Kasumi-1 (cell line): ENCODE measurements at regions not wholly inside any gene's neighbourhood (a gene's known extent, or its start where the extent isn't known, plus 50 kb on each side); places are given as distances from the start of the nearest gene placed in this dataset.

Experiments
- DNase-seq, 2 experiments: peaks; one replicate each; lab custom pipeline; 2025; lab: John Stamatoyannopoulos, UW

DNA sequence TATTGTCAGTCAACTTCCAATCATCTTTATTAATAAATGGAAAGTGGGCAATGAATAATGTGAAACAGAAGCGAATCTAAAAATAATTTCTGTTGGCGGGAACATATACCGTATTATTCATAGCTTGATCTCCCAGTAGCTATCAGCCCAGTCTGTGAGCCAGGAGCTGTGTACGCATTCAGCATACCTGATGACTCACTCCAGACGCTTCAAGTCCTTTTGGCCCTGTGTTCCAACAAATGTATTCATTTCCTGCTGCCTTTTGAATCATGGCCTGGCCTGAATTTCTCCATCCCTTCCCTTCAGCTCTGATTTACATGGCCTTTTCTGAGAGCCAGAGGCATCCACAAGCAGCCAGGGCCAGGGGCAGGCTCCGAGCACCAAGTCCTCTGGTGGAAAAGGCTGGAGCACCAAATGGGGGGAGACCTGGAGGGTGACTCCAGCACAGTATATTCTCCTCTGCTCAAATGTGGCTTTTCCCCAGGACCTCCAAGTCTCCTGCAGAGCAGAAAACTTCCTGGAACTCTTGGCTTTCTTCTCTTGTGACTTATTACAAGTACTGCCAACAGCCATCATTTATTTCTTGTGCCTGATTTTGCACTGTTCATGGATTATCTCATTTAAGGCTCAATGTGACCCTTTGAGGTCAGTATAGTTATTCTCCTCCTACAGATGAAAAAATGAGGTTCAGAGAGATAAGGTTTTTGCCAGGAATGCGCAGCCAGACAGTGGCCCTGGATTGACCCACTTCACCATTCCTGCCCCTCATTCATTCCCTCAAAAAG, 108.7 kb downstream of the EN1 start:
- DNase-seq: no peak

DNA sequence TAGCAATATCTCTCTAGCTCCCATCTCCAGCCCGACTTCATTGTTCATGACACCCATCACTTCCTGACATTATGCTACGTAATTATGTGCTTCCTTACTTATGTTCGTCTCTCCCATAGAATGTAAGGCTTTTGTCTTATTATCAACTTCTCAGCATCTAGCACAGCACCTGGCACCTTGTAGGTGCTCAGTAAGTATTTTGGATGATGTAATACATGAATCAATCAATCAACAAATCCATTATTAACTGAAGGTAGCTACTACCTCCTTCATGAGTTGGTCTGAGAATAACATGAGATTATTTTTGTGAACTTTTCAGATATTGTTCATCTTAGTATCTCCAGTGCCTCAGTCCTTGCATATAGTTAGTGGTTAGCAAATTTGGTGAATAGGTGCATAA, 109.3 kb downstream of the EN1 start:
- DNase-seq: no peak

DNA sequence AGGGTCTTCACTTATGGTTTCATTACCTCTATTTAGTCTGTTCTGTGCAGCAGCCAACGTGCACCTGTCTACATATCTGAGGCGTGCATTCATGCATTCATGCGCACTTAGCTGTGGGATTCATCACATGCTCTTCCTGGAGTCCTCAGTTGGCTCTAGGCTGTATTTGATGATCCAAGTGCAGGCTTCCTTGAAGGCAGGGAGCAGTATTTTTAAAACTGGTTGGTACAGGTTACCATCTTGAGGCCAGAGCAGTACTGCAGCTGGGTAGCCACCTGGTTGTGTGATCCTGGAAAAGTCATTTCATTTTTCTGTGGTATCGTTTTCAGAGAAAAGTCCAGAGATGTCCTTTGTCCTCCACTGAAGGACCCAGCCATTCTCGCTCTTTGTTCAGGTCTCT, 109.8 kb downstream of the EN1 start:
- DNase-seq: no peak

DNA sequence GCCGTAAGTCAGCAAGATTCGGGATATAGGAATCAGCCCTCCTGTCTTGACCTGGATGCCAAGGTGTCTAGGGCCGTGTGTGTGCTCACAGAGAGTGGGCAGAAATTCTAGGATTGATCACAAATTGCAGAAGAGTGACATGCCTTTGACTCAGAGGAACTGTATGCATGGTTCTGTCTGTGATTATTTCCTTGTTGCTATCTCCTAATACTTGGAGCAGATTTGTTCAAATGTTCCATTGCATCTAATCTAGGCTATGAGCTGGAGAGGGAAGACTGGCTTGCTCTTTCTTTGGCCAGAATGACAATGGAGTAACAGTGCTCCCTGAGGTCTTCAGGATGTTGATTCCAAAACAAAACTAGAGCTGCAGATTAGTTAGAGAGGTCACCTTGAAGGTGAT, 115.0 kb downstream of the EN1 start:
- no peak for DNase-seq

DNA sequence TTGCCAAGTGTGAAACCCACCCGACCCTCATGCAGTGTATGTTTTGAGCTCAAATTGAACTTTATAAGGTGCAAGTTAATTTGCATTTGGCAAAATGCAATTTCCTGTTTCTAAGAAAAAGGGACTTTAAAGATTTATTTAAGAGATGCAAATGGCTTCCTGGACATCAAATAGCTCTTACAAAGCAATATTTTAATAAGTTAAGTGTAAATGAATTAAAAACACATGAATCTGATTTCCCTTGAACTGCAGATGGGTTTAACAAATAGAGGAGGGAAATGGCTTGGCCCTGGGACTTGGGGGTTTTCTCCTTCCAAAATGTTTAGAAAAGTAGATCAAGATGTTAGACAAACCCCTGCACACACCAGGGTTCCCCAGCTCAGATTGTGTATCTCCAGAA, 116.0 kb downstream of the EN1 start:
- no peak for DNase-seq

DNA sequence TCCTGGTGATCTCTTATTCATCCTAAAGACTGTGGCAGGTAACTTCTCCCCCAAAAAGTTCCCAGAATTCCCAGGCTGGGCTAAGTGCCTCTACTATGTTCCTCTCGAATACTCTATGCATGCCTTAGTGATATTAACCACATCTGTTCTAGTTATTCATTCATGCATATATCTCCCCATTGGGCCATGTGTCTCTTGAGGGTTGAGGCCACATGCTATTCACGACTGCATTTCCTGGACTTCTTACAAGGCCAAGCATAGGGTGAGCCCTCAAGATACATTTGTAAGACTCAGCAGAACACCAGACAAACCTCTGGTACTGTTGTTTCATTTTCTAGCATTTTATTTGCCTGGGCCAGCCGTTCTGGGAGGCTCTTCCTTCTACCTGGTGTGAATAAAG, 117.0 kb downstream of the EN1 start:
- no peak for DNase-seq

DNA sequence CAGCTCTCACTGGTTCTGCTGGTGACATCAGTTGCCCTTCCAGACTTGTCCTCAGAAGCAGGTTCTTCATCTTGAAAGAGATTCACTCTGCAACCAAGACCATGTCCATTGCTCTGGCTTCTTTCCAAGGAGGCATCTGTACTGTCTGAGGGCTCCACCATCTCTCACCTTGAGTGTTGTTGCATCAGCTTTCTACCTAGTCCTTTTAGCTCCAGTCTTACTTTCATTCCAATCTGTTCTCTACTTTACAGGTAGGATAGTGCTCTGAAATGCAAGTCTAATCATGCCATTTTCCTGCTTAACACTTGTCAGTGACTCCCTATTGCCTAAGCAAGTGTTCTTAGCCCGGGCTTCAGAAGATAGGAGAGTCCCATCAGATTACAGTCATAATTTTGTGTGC, 117.7 kb downstream of the EN1 start:
- no peak for DNase-seq

DNA sequence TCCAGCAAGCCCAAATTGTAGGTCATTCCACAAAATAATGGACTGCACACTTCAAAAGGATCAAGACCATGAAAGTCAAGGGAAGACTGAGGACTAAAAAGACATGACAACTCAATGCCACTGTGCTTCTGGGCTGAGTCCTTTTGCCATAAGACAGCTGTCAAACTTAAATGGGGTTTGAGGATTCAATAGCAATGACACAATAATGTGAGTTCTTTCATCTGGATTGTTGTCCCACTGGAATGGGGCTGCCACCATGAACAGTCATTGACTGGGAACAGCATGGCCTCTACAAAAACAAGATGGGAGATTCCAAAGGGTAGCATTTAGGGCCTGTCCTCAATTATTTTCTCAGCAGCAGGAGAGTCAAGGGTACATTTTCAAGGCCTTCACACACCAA, 118.5 kb downstream of the EN1 start:
- no peak for DNase-seq

DNA sequence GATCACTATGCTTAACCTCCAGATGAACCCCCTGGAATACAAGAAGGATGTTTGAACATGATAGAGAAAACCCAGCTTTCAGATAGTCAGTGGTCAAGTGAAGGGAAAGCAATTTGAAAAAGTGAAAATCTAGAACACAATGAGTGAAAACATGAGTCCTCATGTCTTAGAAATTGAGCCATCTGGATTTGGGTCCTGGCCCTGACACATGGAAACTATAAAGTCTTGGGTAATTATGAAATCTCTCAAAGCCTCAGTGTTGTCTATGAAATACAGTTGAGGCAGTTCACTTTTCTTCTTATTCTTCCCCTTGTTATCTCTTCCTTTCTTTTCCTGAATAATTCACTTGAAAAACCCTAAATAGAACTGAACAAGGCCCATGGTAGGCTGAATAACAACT, 120.6 kb downstream of the EN1 start:
- DNase-seq: no peak

DNA sequence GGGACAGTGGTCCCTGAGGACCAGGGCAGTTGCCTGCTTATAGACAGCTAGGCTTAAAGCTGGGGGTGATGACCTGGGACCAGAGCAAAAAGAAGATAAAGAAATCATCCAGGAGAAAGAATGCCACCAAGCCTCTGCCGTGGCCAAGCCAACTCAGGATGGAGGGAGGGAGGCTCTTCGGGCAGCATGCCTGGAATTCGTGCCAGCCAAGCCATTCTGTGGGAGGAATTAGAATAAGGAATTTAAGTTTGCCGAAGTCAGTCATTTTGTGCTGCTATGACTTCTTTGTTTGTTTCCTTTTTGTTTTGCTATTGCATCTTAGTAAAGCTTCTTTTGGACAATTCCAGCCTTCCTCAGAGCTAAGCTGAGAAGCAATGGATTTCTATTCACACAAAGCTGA, 124.1 kb downstream of the EN1 start:
- no peak for DNase-seq

DNA sequence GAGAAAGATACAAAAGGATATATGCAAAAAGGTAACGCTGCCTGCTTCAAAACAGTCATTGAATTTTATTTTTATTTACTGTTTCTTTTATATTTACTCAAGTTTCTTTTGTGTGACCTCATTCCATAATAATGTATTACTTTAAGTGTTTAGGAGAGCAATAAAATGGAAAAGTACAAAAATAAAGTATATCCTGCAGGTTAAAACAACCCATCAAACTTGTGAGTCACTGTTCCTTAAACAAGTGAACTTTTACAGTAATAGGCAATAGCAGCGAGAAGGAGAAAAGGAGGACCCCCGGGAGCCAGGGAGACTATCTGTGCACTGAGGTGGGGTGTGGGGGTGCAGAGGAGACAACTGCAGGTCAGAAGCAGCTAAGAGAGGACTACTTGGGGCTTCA, 124.5 kb downstream of the EN1 start:
- DNase-seq: no peak

DNA sequence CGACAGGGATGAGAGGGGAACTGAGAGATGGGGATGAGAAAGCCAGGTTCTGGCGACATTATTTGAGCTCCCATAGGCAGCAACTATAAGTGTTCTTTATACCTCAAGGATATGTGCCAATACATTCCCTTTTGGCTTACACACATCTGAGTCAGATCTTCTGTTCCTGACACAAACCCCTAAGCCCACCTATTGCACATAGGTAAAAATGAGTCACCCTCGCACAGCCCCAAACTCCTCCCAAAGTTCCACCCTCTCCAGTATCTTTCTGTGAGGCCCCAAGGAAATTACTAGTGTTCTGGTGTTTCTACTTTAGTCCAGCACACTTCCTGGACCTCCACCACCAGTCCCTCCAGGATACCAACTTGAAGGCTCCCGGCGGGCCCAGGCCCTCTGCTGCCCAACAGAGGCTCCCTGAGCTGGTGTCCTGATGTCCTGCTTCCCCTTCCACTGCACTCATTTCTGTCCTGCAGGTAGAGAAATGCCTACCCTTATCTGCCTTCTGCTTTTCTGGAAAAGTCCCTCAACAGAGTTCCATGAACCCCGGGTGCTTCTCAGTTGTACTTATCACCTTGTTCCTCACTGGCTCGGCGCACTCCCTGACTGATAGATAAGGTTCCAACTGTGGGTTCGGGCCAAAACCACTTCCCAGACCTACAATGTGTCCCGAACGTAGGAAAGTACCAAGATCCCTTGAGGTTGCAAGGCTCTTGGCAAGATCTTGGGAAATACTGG, 125.5 kb downstream of the EN1 start:
- no peak for DNase-seq

DNA sequence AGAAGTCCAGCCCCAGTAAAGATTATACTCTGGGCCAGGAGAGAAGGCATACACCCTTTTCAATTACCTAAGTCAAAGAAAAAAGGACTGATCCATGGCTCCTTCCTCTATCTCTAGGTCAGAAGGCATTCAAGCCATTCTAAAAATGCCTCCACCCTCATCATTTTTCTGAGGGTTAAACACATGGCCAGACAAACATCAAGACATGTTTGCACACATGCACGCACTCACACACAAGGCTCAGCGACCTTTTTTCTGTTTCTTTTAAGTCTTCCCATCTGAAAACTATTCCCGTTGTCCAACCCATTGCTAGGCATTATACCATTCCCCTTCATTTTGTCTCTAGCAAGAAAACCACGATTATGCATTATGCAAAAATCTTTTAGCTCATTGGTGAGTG, 126.6 kb downstream of the EN1 start:
- DNase-seq: no peak

DNA sequence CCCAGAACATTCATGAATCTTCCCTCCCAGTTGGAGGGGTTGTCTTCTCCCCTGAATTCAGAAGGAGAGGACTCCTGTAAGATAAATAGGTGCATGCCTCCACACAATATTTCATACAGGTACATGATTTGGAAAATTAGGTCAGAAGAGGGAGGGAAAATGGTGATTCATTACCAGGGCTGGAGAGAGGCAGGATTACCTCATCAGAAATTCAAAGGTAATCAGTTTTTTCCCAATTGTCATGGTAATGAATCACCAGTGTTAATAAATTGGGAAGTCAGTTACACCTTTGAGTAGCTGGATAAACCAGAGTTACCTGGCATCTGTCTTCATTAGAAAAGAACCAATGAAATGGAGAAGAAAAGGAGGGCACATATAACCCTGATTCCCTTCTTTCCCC, 128.5 kb downstream of the EN1 start:
- DNase-seq: no peak

DNA sequence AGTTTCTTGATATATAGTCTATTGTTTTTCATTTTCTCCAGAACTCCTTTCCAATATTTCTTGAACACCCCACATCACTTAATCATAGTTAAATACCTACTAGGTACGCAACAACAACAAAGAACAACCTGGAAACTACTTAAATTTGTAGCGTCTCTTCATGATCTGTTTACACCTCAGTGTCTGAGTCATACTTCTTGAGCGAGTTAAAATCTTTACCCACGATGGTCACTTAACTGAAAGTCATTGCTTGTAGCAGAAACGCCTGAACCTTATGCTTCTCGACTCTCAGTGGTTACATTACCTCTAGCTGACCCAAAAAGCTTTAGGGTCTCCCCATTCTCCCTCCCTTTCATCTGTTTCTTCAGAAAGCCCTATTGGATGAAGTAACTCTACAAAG, 131.3 kb downstream of the EN1 start:
- no peak for DNase-seq

DNA sequence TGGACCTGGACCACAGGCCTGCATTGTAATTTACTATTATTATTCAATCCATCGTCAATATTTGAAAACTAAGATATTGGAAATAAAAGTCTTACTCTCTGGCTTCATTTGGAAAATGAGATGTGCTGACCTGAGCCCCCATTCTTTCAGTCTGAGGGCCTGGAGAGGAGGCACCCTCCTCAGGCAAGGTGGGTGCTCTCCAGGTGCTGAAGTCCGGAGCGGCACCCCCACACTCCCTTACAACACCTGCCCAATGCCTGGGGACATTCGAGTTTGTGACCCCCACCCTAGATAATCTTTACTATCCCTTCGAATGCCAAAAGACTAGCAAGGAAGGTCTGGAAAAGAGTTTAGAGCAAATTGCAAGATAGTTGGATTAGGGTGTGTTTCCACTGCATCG, 133.3 kb downstream of the EN1 start:
- no peak for DNase-seq

DNA sequence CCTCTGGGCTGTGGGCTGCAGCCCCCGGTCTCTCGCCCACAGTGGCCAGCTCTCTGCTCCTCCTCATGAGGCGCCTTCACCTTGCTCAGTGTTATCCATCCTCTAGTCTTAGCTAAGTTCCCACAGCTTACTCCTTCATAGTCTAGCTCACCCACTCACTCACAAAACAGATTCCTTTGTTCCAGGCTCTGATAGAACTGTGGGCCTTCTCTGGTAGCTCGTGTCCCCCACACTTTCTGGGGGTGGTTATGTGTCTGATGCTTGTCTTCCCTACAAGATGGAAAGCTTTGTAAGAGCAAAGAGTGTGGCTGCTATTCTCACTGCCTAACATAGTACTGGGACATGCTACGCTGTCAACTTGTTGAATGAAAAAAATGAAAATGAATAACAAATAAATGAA, 135.8 kb downstream of the EN1 start:
- DNase-seq: no peak

DNA sequence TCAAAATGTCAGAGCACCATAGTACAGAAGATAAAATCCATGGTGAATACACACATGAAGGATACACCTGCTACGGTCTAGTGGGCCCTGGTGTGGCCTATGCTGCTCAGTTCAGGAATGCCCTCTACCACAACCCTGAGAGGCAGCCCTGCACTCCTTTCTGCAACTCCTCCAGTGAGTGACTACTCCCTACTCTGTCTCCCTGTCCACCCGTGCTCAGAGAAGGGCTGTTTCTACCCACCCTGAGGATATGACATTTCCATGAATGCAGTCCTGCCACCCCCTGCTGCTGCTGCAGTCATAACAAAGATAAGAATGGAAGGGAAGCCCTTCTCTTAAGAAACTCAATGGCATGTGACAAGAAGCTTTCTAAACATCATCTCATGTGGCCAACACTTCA, 137.0 kb downstream of the EN1 start:
- no peak for DNase-seq

DNA sequence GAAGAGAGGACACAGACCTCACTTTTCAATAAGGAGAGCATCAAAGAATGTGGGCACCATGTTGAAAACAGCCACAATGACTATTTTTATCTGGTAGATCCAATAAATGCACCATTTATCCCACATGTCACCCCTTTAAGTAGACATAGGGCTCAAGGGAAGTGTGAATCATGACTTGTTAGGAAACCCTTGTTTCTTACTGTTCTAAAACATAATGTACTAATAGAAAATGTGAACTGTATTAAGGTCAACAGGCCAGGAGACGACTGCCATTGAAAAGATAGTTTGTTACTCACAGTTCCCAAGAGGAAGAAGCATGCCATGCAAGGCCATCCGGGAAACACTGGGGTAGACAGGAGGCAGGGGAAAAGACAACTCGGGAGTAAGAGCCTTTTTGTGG, 137.7 kb downstream of the EN1 start:
- DNase-seq: no peak

DNA sequence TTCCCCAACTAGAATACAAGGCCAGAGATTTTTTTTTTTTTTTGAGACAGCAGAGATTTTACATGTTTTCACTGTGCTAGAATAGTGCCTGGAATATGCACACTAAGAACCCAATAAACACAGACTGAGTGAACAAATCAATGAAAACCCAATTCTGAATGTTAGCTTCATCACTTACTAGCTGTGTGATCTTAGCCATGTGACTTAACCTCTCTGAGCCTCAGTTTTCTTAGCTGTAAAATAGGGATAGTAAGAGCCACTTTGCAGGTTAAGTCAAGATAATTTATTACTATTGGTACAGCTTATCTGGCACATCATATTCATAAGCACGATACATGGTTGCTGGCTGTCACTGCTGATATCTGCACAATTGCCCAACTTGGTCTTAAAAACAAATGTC, 140.6 kb downstream of the EN1 start:
- DNase-seq: no peak

DNA sequence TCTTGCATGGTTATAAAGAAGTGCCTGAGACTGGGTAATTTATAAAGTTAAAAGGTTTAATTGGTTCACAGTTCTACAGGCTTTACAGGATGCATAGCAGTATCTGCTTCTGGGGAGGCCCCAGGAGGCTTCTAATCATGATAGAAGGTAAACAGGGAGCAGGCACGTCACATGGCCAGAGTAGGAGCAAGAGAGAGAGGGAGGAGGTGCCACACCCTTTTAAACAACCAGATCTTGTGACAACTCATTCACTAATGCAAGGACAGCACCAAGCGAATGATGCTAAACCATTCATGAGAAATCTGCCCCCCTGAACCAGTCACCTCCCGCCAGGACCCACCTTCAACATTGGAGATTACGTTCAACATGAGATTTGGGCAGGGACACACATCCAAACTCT, 141.1 kb downstream of the EN1 start:
- DNase-seq: no peak

DNA sequence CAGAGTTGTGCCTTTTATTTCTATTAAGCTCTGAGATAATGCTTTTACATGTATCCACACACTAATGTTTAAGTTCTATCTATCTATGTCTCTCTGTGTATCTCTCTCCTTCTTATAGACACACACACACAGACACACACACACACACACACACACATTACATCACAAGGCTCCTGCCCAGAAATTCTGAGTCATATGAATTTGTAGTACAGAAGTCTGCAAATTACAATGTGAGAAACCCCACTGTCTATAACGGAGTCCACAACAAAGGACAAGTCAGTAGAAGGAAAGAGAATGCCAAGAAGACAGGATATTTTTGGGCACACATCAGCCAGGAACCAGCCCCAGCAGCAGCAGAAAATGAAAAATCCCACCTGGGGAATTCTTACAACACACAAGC, 142.4 kb downstream of the EN1 start:
- DNase-seq: no peak

DNA sequence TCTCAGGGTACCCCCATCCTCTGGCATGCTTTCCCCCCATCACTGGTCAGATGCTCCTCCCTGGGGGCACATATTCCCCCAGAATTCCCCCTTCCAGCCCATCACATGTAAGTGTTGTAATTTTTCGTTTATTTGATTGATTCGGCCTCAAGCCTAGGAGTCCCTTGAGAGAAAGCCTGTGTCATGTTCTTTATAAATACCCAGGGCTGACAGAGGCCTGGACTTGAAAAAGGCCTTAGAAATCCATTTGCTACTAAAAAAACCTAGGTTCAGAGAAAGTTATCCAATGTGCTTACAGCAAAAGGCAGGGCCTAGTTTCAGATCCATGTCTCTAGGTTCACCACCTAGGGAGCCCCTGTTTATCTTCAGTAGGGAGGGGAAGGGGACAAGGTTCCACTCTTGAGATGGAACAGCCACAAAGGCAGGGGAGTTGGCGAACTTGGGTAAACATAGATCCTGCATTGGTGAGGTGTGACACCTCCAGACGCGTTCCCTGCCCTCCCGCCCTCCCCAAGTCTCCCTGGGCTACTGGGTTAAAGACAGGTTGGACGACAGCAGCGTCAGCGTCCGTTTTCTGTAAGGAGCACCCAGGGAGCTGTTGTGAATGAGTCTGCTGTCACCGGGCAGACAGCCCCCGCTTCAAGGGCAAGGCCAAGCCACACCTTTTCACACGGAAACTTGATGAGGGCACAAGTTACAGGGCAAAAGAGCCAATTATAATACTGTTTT, 147.8 kb downstream of the EN1 start:
- DNase-seq: no peak
